ENCODE measurements at regions not wholly inside any gene's neighbourhood (a gene's known extent, or its start where the extent isn't known, plus 50 kb on each side); places are given as distances from the start of the nearest gene placed in this dataset.
A peak's percentile ranks its signal among the peaks of the same experiment; 100 is the strongest.

- Histone ChIP-seq H3K36me3 (ENCODE audit: control insufficient read depth, insufficient read depth, low read length) (no peaks in the 10 kb centered on the region), H3K4me3 (ENCODE audit: low read depth, low read length) (no peak overlapping the region), H3K27me3 (ENCODE audit: control insufficient read depth, insufficient read depth, low read length) (no peaks in the 10 kb centered on the region)
- DNase-seq (ENCODE audit: low read depth), result no peak
- no peak for TF ChIP-seq CTCF (IDR thresholded peaks at IDR 0.05; ENCODE audit: insufficient read depth, low read length, poor library complexity, severe bottlenecking)
These were observed 262.3 kb upstream of the NOVA1 start for GRCh38 chr14:26860111-26860510.

DNA sequence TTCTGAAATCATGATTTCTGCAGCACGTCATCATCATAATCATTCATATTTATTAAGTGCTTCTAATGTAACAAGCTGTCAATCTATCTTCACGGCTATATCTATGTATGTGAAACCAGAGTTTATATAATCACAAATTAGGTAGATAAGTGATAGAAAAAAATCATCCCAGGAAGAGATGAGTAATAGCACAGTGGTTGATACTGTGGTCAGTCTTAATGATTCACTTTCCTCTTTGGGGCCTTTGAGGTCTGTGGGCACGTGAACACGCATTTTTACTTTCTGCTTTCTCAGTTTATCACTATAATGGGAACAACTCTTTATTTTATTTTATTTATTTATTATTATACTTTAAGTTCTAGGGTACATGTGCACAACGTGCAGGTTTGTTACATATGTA, 265.9 kb upstream of the NOVA1 start:
- no peaks in the 10 kb centered on the region for H3K36me3 ChIP-seq (ENCODE audit: control insufficient read depth, insufficient read depth, low read length)

GRCh38 chr14:26866721-26867120, 268.9 kb upstream of the NOVA1 start:
- TF ChIP-seq CTCF (IDR thresholded peaks at IDR 0.05; ENCODE audit: insufficient read depth, low read length, poor library complexity, severe bottlenecking), result no peak
- DNase-seq (ENCODE audit: low read depth), result no peak
- Histone ChIP-seq H3K27me3 (ENCODE audit: control insufficient read depth, insufficient read depth, low read length) (no peaks in the 10 kb centered on the region), H3K4me3 (ENCODE audit: low read depth, low read length) (no peak overlapping the region), H3K36me3 (ENCODE audit: control insufficient read depth, insufficient read depth, low read length) (no peaks in the 10 kb centered on the region)

More for the DNA sequence above, 265.9 kb upstream of the NOVA1 start:
- H3K4me3 ChIP-seq (ENCODE audit: low read depth, low read length), result no peak overlapping the region
- no peaks in the 10 kb centered on the region for H3K27me3 ChIP-seq (ENCODE audit: control insufficient read depth, insufficient read depth, low read length)
- no peak for TF ChIP-seq CTCF (IDR thresholded peaks at IDR 0.05; ENCODE audit: insufficient read depth, low read length, poor library complexity, severe bottlenecking)
- DNase-seq (ENCODE audit: low read depth), result peak; percentile 31

DNA sequence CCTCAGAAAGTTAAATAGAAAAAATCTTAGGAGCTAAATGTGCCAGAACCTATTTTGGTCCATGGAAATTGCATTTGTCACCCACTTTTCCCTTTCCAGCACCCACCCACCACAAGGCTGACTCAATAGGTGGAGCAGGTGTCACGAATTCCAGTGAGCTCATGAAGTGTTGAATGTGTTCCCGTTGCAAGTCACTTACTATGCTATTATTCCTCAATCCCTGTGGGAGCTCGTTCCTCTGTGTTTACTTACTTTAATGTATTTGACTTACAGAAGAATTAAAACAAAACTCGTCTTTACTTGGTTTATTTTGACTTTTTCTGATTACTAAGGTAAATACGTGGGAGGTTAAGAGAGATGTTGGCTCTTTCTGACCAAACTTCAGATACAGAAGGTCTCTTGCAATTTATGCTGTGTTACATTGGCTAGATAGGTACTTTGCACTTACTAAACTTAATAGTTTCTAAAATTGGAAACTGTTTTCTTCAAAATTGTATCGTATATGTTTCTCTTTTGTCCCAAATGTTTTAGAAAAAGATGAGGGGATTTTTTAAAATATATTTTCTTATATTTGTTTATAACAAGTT, 269.4 kb upstream of the NOVA1 start:
- no peak for TF ChIP-seq CTCF (IDR thresholded peaks at IDR 0.05; ENCODE audit: insufficient read depth, low read length, poor library complexity, severe bottlenecking)
- Histone ChIP-seq H3K27me3 (ENCODE audit: control insufficient read depth, insufficient read depth, low read length) (no peaks in the 10 kb centered on the region), H3K4me3 (ENCODE audit: low read depth, low read length) (no peak overlapping the region), H3K36me3 (ENCODE audit: control insufficient read depth, insufficient read depth, low read length) (no peaks in the 10 kb centered on the region)
- DNase-seq (ENCODE audit: low read depth), result peak; percentile 57

- Histone ChIP-seq H3K27me3 (ENCODE audit: control insufficient read depth, insufficient read depth, low read length) (no peaks in the 10 kb centered on the region), H3K36me3 (ENCODE audit: control insufficient read depth, insufficient read depth, low read length) (no peaks in the 10 kb centered on the region), H3K4me3 (ENCODE audit: low read depth, low read length) (no peak overlapping the region)
- no peak for DNase-seq (ENCODE audit: low read depth)
- no peak for TF ChIP-seq CTCF (IDR thresholded peaks at IDR 0.05; ENCODE audit: insufficient read depth, low read length, poor library complexity, severe bottlenecking)
These were observed 272.3 kb upstream of the NOVA1 start for GRCh38 chr14:26870096-26870495.

Measured in kidney epithelial cell (primary cell).